Fibroblast of the aortic adventitia (primary cell): ENCODE measurements at regions not wholly inside any gene's neighbourhood (a gene's known extent, or its start where the extent isn't known, plus 50 kb on each side); places are given as distances from the start of the nearest gene placed in this dataset. TPM values are rescaled to one million over a fixed set of nuclear protein-coding genes. Genes with fewer than 3 reads are reported as not detected.
"Not testable (repeated sequence)": the region's sequence is repeated elsewhere in the genome, so short reads cannot be mapped to it uniquely, and the experiment has no call there.

Experiments used
- DNase-seq: peaks from one replicate; pipeline ENCODE4 v3.0.0-alpha.2; 2010; ENCODE audit warnings: low read depth
- H3K4me3 ChIP-seq: 2 replicates; pipeline ENCODE4 v1.5.1; 2011; ENCODE audit warnings: low read depth, mild to moderate bottlenecking, control low read depth, low read length, moderate library complexity
- CTCF ChIP-seq: IDR thresholded peaks from 2 replicates; pipeline ENCODE4 v1.5.1; 2011; ENCODE audit warnings: mild to moderate bottlenecking, low read length, control low read depth, inconsistent platforms; ENCODE audit not compliant: insufficient read depth
- small RNA-seq: library from RNA; depleted of rRNA; stranded (forward); fragments of <200 nt; gene quantifications from one replicate; pipeline ENCODE3, GENCODE V24; 2012

GRCh38 chr20:53646550-53646949 lies 52.9 kb upstream of the ZNF217 start:
- no peak for TF ChIP-seq CTCF
- H3K4me3 ChIP-seq = no peak overlapping the region
- DNase-seq = no peak

- no peak overlapping the region for H3K4me3 ChIP-seq
- TF ChIP-seq CTCF = no peak
- DNase-seq = no peak
Observed at GRCh38 chr20:53645582-53645897, 51.9 kb upstream of the ZNF217 start.

- H3K4me3 ChIP-seq, DNase-seq: not testable (repeated sequence)
Observed at GRCh38 chr20:53644108-53644507, 50.5 kb upstream of the ZNF217 start.

Small RNA genes in the stretch of these regions (small RNA-seq; reads per million reads assigned to genes)
- gene RNU7-14P = not detected
